Ishikawa (cell line): ENCODE measurements at regions not wholly inside any gene's neighbourhood (a gene's known extent, or its start where the extent isn't known, plus 50 kb on each side); places are given as distances from the start of the nearest gene placed in this dataset.

ENCODE experiments used
- CEBPB ChIP-seq: IDR thresholded peaks from 2 replicates; pipeline ENCODE4 v1.6.1; 2012
- CREB1 ChIP-seq: IDR thresholded peaks from 2 replicates; pipeline ENCODE4 v1.6.1; 2012; ENCODE audit warnings: low read depth
- EP300 ChIP-seq: IDR thresholded peaks from 2 replicates; pipeline ENCODE4 v1.6.1; 2012; ENCODE audit warnings: borderline replicate concordance
- FOXM1 ChIP-seq: IDR thresholded peaks from 2 replicates; pipeline ENCODE4 v1.6.1; 2012; ENCODE audit warnings: low read depth, borderline replicate concordance
- MAX ChIP-seq: IDR thresholded peaks from 2 replicates; pipeline ENCODE4 v1.6.1; 2012
- RAD21 ChIP-seq: IDR thresholded peaks from 2 replicates; pipeline ENCODE4 v1.6.1; 2012; ENCODE audit warnings: low read depth
- TAF1 ChIP-seq: IDR thresholded peaks from 2 replicates; pipeline ENCODE4 v1.6.1; 2012; ENCODE audit warnings: low read depth, mild to moderate bottlenecking
- TCF12 ChIP-seq: IDR thresholded peaks from 2 replicates; pipeline ENCODE4 v1.6.1; 2012; ENCODE audit warnings: low read depth
- TEAD4 ChIP-seq: IDR thresholded peaks from 2 replicates; pipeline ENCODE4 v1.6.1; 2012
- YY1 ChIP-seq: IDR thresholded peaks from 2 replicates; pipeline ENCODE4 v1.6.1; 2012; ENCODE audit warnings: low read depth
- ZBTB7A ChIP-seq: IDR thresholded peaks from 2 replicates; pipeline ENCODE4 v1.6.1; 2012; ENCODE audit warnings: low read depth
- TF ChIP-seq, protein P1 (sequence below): IDR thresholded peaks from 2 replicates; pipeline ENCODE4 v1.6.1; 2012; ENCODE audit warnings: low read depth, mild to moderate bottlenecking
- TF ChIP-seq, protein P2 (sequence below): IDR thresholded peaks from 2 replicates; pipeline ENCODE4 v1.6.1; 2012

DNA sequence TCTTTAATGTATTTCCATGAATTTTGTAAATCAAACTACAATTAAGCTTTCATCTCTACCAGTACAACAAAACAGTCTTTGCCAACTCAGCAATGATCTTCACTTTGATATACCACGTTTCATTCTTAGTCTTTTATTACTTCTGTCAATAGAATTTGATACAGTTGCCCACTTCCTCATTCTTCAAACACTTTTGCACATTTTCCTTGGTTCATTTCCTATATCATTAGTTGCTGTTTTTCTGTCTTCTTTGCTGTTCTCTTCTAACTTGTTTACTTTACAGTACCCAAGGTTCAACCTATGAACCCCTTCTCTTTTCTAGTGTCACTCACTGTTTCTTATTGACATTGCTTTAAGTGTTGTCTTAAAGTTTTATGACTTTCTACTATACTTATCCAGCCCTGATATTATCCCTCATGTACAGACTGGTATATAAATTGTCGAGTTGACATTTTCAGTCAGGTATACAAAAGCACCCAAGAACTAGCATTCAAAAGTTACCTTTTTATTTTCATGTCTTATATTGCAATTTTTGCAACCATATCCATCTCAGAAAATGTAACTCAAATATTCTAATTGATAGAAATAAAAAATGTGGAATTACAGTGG is 903.1 kb downstream of the NSUN3 start:
- TF ChIP-seq TEAD4, result no peak
- no peak for TF ChIP-seq CREB1
- TF ChIP-seq, protein P1, sequence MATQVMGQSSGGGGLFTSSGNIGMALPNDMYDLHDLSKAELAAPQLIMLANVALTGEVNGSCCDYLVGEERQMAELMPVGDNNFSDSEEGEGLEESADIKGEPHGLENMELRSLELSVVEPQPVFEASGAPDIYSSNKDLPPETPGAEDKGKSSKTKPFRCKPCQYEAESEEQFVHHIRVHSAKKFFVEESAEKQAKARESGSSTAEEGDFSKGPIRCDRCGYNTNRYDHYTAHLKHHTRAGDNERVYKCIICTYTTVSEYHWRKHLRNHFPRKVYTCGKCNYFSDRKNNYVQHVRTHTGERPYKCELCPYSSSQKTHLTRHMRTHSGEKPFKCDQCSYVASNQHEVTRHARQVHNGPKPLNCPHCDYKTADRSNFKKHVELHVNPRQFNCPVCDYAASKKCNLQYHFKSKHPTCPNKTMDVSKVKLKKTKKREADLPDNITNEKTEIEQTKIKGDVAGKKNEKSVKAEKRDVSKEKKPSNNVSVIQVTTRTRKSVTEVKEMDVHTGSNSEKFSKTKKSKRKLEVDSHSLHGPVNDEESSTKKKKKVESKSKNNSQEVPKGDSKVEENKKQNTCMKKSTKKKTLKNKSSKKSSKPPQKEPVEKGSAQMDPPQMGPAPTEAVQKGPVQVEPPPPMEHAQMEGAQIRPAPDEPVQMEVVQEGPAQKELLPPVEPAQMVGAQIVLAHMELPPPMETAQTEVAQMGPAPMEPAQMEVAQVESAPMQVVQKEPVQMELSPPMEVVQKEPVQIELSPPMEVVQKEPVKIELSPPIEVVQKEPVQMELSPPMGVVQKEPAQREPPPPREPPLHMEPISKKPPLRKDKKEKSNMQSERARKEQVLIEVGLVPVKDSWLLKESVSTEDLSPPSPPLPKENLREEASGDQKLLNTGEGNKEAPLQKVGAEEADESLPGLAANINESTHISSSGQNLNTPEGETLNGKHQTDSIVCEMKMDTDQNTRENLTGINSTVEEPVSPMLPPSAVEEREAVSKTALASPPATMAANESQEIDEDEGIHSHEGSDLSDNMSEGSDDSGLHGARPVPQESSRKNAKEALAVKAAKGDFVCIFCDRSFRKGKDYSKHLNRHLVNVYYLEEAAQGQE, result no peak
- TF ChIP-seq EP300, result no peak
- no peak for TF ChIP-seq TAF1
- no peak for TF ChIP-seq CEBPB
- TF ChIP-seq YY1, result no peak
- no peak for TF ChIP-seq MAX
- no peak for TF ChIP-seq RAD21
- TF ChIP-seq, protein P2, sequence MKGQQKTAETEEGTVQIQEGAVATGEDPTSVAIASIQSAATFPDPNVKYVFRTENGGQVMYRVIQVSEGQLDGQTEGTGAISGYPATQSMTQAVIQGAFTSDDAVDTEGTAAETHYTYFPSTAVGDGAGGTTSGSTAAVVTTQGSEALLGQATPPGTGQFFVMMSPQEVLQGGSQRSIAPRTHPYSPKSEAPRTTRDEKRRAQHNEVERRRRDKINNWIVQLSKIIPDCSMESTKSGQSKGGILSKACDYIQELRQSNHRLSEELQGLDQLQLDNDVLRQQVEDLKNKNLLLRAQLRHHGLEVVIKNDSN, result no peak
- TF ChIP-seq ZBTB7A, result no peak
- TF ChIP-seq TCF12, result no peak
- TF ChIP-seq FOXM1, result no peak
